Esophagus squamous epithelium (tissue), 4 donors: ENCODE measurements at regions not wholly inside any gene's neighbourhood (a gene's known extent, or its start where the extent isn't known, plus 50 kb on each side); places are given as distances from the start of the nearest gene placed in this dataset.

Experiments
- CTCF ChIP-seq, 6 experiments: fragments of 450-650 bp in 4 of 6; fragments of 200-600 bp in 2 of 6; sonication (generic) in 2 of 6; IDR thresholded peaks; one replicate each; pipeline ENCODE4 v1.5.1; 2016 to 2019; ENCODE audit warnings: antibody characterized with exemption in 6 of 6, mild to moderate bottlenecking in 4 of 6, moderate library complexity in 4 of 6
- POLR2A ChIP-seq, 4 donors: fragments of 450-650 bp; IDR thresholded peaks; one replicate each; pipeline ENCODE4 v1.6.1; 2017; ENCODE audit warnings: antibody characterized with exemption in 4 of 4, mild to moderate bottlenecking in 4 of 4, moderate library complexity in 3 of 4

- TF ChIP-seq CTCF (IDR thresholded peaks at IDR 0.05): no peak
- TF ChIP-seq POLR2A (IDR thresholded peaks at IDR 0.05): no peak
These were observed 180.2 kb downstream of the SEMA6D start for GRCh38 chr15:47897525-47897924.
